DOHH2 (cell line): ENCODE measurements at regions not wholly inside any gene's neighbourhood (a gene's known extent, or its start where the extent isn't known, plus 50 kb on each side); places are given as distances from the start of the nearest gene placed in this dataset.
"Not testable (repeated sequence)": the region's sequence is repeated elsewhere in the genome, so short reads cannot be mapped to it uniquely, and the experiment has no call there.

Experiments used
- H3F3A ChIP-seq: fragments of 200-600 bp; sonication (generic), shearing (Covaris generic); 2 replicates; pipeline ENCODE4 v1.6.0; 2016; ENCODE audit warnings: antibody characterized with exemption, mild to moderate bottlenecking; ENCODE audit not compliant: control insufficient read depth, insufficient read depth
- H3K27ac ChIP-seq: fragments of 200-600 bp; sonication (generic); 2 replicates; pipeline ENCODE4 v1.5.1; 2014; ENCODE audit warnings: low read depth, mild to moderate bottlenecking, low read length, moderate library complexity
- H3K27me3 ChIP-seq: fragments of 200-600 bp; sonication (generic); 2 replicates; pipeline ENCODE4 v1.6.1; 2014; ENCODE audit warnings: mild to moderate bottlenecking, low read length, mixed read lengths; ENCODE audit not compliant: control insufficient read depth
- H3K36me3 ChIP-seq: fragments of 200-600 bp; sonication (generic); 2 replicates; pipeline ENCODE4 v1.6.1; 2014; ENCODE audit warnings: mild to moderate bottlenecking, low read length, moderate library complexity, mixed read lengths; ENCODE audit not compliant: control insufficient read depth
- H3K4me1 ChIP-seq: fragments of 200-600 bp; sonication (generic); 2 replicates; pipeline ENCODE4 v1.6.1; 2014; ENCODE audit warnings: mild to moderate bottlenecking, low read length, mixed read lengths; ENCODE audit not compliant: control insufficient read depth
- H3K4me2 ChIP-seq: fragments of 200-600 bp; sonication (generic); 2 replicates; pipeline ENCODE4 v1.6.0; 2014; ENCODE audit warnings: mild to moderate bottlenecking, low read length, moderate library complexity
- H3K4me3 ChIP-seq: fragments of 200-600 bp; sonication (generic); 2 replicates; pipeline ENCODE4 v1.5.1; 2014; ENCODE audit warnings: mild to moderate bottlenecking, low read length, mixed read lengths
- H3K79me2 ChIP-seq: fragments of 200-600 bp; sonication (generic); 2 replicates; pipeline ENCODE4 v1.6.1; 2014; ENCODE audit warnings: mild to moderate bottlenecking, low read length, mixed read lengths; ENCODE audit not compliant: control insufficient read depth
- H3K9me2 ChIP-seq: fragments of 200-600 bp; sonication (generic); replicated peaks from 2 replicates; pipeline ENCODE4 v1.6.1; 2014; ENCODE audit warnings: mild to moderate bottlenecking, low read length, mixed read lengths; ENCODE audit not compliant: control insufficient read depth
- H3K9me3 ChIP-seq: fragments of 200-600 bp; sonication (generic); 2 replicates; pipeline ENCODE4 v1.6.1; 2014; ENCODE audit warnings: antibody characterized with exemption, low read length, mixed read lengths; ENCODE audit not compliant: control insufficient read depth, insufficient read depth
- H4K20me1 ChIP-seq: fragments of 200-600 bp; sonication (generic); 2 replicates; pipeline ENCODE4 v1.6.0; 2014; ENCODE audit warnings: low read depth, mild to moderate bottlenecking, antibody characterized with exemption, low read length, moderate library complexity; ENCODE audit not compliant: control insufficient read depth, insufficient read depth
- EZH2phosphoT487 ChIP-seq: fragments of 200-600 bp; sonication (generic); IDR thresholded peaks from 2 replicates; pipeline ENCODE4 v1.6.1; 2017; ENCODE audit warnings: borderline replicate concordance, mild to moderate bottlenecking, antibody characterized with exemption, low read length, moderate library complexity, mixed read lengths
- TF ChIP-seq, protein P1 (sequence below): fragments of 200-600 bp; sonication (generic); IDR thresholded peaks from one replicate; pipeline ENCODE4 v1.5.1; 2014; ENCODE audit warnings: antibody characterized with exemption, mild to moderate bottlenecking, low read depth, low read length; ENCODE audit not compliant: poor library complexity, severe bottlenecking

DNA sequence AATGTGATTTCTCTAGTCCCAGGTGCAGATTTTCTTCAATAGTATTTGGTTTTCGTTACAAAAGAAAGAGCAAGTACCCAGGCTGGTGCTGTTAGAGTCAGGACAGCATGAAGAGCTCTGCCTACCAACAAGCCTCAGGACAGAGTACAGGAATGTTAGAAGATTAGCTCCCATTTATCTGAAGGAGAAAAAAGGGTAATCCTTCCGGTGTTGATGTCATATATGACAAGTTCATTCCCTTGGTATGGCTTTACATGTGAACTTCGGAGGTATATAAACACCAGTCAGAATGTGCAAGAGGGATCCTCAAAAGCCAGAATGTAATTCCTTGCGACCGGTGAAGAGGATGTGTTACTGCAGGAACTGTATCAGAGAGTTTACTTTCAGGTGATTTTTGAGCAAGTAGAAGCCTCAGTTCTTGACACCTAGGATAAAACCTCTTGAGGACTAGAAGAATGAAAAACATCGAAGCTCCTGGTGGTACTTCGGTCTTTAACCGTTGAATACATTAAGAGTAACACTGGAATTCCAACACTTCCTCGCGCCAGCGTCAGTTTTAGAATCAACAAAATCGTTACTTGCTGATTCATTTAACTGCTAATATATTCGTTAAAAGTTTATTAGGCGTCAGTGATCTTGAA, 194.2 kb upstream of the ZNF184 start:
- H3K36me3 ChIP-seq, result no peaks in the 10 kb centered on the region
- H3K27me3 ChIP-seq, result peaks cover 13% of the 10 kb centered on the region
- peaks cover 11% of the 10 kb centered on the region; the same call in 1 of the 2 replicates for H3F3A ChIP-seq
- H3K27ac ChIP-seq, result no peak overlapping the region
- H3K9me3 ChIP-seq, result no peaks in the 10 kb centered on the region
- H3K4me1 ChIP-seq, result peaks cover 53% of the 10 kb centered on the region
- peak overlapping the region; percentile 69 for H3K4me3 ChIP-seq
- no peaks in the 10 kb centered on the region for H3K79me2 ChIP-seq
- no peaks in the 10 kb centered on the region for H4K20me1 ChIP-seq
- TF ChIP-seq, protein P1, sequence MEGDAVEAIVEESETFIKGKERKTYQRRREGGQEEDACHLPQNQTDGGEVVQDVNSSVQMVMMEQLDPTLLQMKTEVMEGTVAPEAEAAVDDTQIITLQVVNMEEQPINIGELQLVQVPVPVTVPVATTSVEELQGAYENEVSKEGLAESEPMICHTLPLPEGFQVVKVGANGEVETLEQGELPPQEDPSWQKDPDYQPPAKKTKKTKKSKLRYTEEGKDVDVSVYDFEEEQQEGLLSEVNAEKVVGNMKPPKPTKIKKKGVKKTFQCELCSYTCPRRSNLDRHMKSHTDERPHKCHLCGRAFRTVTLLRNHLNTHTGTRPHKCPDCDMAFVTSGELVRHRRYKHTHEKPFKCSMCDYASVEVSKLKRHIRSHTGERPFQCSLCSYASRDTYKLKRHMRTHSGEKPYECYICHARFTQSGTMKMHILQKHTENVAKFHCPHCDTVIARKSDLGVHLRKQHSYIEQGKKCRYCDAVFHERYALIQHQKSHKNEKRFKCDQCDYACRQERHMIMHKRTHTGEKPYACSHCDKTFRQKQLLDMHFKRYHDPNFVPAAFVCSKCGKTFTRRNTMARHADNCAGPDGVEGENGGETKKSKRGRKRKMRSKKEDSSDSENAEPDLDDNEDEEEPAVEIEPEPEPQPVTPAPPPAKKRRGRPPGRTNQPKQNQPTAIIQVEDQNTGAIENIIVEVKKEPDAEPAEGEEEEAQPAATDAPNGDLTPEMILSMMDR, result no peak
- no peak for TF ChIP-seq EZH2phosphoT487
- peak overlapping the region; percentile 63 for H3K4me2 ChIP-seq
- no peaks in the 10 kb centered on the region for H3K9me2 ChIP-seq

DNA sequence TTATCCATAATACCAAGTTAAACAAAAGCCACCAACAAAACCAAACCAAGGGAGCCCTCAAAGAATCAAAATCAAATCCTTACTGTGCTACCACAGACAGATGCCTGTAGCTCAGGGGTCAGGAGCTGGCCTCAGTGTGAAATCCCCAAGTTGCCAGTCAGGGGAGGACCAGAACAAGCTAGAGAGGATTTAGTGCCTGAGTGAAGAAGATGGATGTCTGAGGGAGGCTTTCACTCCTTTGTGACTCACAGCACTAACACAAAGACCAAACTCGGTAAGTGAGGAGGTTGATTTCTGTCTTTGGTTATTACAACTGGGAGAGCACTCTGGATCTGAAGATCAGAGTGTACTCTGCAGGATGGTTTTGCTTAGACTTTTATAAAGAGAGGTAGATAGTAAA, 189.9 kb upstream of the ZNF184 start:
- Histone ChIP-seq H3K27ac (no peak overlapping the region), H3K27me3 (peaks cover 12% of the 10 kb centered on the region), H3K9me3 (no peaks in the 10 kb centered on the region), H3K9me2 (no peaks in the 10 kb centered on the region), H3K4me1 (peaks cover 11% of the 10 kb centered on the region), H3F3A (no peaks in the 10 kb centered on the region), H3K36me3 (no peaks in the 10 kb centered on the region), H3K4me3 (no peak overlapping the region), H3K4me2 (no peak overlapping the region), H3K79me2 (no peaks in the 10 kb centered on the region), H4K20me1 (no peaks in the 10 kb centered on the region)
- TF ChIP-seq, protein P1, result no peak
- TF ChIP-seq EZH2phosphoT487, result no peak

DNA sequence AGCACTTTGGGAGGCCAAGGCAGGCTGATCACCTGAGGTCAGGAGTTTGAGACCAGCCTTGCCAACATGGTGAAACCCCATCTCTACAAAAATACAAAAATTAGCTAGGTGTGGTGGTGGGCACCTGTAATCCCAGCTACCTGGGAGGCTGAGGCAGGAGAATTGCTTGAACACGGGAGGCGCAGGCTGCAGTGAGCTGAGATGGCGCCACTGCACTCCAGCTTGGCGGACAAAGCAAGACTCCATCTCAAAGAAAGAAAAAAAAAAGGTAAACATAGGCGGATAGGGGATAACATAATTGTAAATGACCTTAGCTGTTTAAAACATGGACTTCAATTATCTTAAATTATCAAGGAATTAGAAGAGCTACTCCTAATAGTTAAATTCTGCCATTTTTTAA, 189.3 kb upstream of the ZNF184 start:
- not testable (repeated sequence) for H3K27ac ChIP-seq, H3K27me3 ChIP-seq, H3K4me2 ChIP-seq, H3K79me2 ChIP-seq, H3K4me1 ChIP-seq, H4K20me1 ChIP-seq, H3F3A ChIP-seq, H3K36me3 ChIP-seq, H3K9me3 ChIP-seq, H3K9me2 ChIP-seq, H3K4me3 ChIP-seq

DNA sequence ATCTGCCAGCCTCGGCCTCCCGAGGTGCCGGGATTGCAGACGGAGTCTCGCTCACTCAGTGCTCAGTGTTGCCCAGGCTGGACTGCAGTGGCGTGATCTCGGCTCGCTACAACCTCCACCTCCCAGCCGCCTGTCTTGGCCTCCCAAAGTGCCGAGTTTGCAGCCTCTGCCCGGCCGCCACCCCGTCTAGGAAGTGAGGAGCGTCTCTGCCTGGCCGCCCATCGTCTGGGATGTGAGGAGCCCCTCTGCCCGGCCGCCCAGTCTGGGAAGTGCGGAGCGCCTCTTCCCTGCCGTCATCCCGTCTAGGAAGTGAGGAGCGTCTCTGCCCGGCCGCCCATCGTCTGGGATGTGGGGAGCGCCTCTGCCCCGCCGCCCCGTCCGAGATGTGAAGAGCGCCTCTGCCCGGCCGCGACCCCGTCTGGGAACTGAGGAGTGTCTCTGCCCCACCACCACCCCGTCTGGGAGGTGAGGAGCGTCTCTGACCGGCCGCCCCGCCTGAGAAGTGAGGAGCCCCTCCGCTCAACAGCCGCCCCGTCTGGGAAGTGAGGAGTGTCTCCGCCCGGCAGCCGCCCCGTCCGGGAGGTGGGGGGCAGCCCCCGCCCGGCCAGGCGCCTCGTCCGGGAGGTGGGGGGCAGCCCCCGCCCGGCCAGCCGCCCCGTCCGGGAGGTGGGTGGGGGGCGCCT, 180.4 kb upstream of the ZNF184 start:
- H3K36me3 ChIP-seq, H3K4me3 ChIP-seq, H3K9me2 ChIP-seq, H3K27me3 ChIP-seq, H3K9me3 ChIP-seq, H4K20me1 ChIP-seq, H3F3A ChIP-seq, H3K4me1 ChIP-seq, H3K79me2 ChIP-seq, H3K4me2 ChIP-seq, H3K27ac ChIP-seq: not testable (repeated sequence)
